ENCODE measurements at regions not wholly inside any gene's neighbourhood (a gene's known extent, or its start where the extent isn't known, plus 50 kb on each side); places are given as distances from the start of the nearest gene placed in this dataset.

- no peaks in the 10 kb centered on the region for H3K9me3 ChIP-seq (ENCODE audit: insufficient read depth, low read length)
- H3K79me2 ChIP-seq (ENCODE audit: low read length): no peaks in the 10 kb centered on the region
- peaks cover 43% of the 10 kb centered on the region for H3K27me3 ChIP-seq (ENCODE audit: low read depth, low read length)
- peak overlapping the region; percentile 72 for H3K4me3 ChIP-seq (ENCODE audit: low read length)
- no peak overlapping the region for H3K9ac ChIP-seq (ENCODE audit: low read length)
- peak overlapping the region; percentile 94 for H3K4me2 ChIP-seq (ENCODE audit: low read length)
- H4K20me1 ChIP-seq (ENCODE audit: insufficient read depth, low read length): no peaks in the 10 kb centered on the region
- no peaks in the 10 kb centered on the region for H3K36me3 ChIP-seq (replicated peaks; ENCODE audit: low read depth, low read length)
- peak overlapping the region; percentile 77 for H2AFZ ChIP-seq (ENCODE audit: low read depth, low read length)
- H3K4me1 ChIP-seq (ENCODE audit: low read length): peaks cover 11% of the 10 kb centered on the region
- TF ChIP-seq CTCF (IDR thresholded peaks at IDR 0.05; ENCODE audit: low read depth, low read length) (peak; percentile 76), EZH2phosphoT487 (IDR thresholded peaks at IDR 0.05; ENCODE audit: low read depth) (no peak)
- no peak overlapping the region for H3K27ac ChIP-seq (ENCODE audit: low read length)
Measured at GRCh38 chr14:21846227-21846885, 172.7 kb upstream of the OR4E1 start.

- H3K27ac ChIP-seq (ENCODE audit: low read length): no peak overlapping the region
- no peak overlapping the region for H2AFZ ChIP-seq (ENCODE audit: low read depth, low read length)
- no peak overlapping the region for H3K4me2 ChIP-seq (ENCODE audit: low read length)
- no peaks in the 10 kb centered on the region for H4K20me1 ChIP-seq (ENCODE audit: insufficient read depth, low read length)
- no peaks in the 10 kb centered on the region for H3K79me2 ChIP-seq (ENCODE audit: low read length)
- no peaks in the 10 kb centered on the region for H3K4me1 ChIP-seq (ENCODE audit: low read length)
- TF ChIP-seq CTCF (IDR thresholded peaks at IDR 0.05; ENCODE audit: low read depth, low read length) (peak; percentile 41), EZH2phosphoT487 (IDR thresholded peaks at IDR 0.05; ENCODE audit: low read depth) (no peak)
- no peak overlapping the region for H3K4me3 ChIP-seq (ENCODE audit: low read length)
- peaks cover 49% of the 10 kb centered on the region for H3K27me3 ChIP-seq (ENCODE audit: low read depth, low read length)
- no peak overlapping the region for H3K9ac ChIP-seq (ENCODE audit: low read length)
- H3K9me3 ChIP-seq (ENCODE audit: insufficient read depth, low read length): no peaks in the 10 kb centered on the region
- H3K36me3 ChIP-seq (replicated peaks; ENCODE audit: low read depth, low read length): no peaks in the 10 kb centered on the region
Measured at GRCh38 chr14:21840765-21841164, 167.1 kb upstream of the OR4E1 start.

- no peaks in the 10 kb centered on the region for H3K36me3 ChIP-seq (replicated peaks; ENCODE audit: low read depth, low read length)
- H3K27ac ChIP-seq (ENCODE audit: low read length): no peak overlapping the region
- no peaks in the 10 kb centered on the region for H3K9me3 ChIP-seq (ENCODE audit: insufficient read depth, low read length)
- H2AFZ ChIP-seq (ENCODE audit: low read depth, low read length): no peak overlapping the region
- H3K79me2 ChIP-seq (ENCODE audit: low read length): no peaks in the 10 kb centered on the region
- no peaks in the 10 kb centered on the region for H4K20me1 ChIP-seq (ENCODE audit: insufficient read depth, low read length)
- peaks cover 32% of the 10 kb centered on the region for H3K27me3 ChIP-seq (ENCODE audit: low read depth, low read length)
- no peak overlapping the region for H3K4me2 ChIP-seq (ENCODE audit: low read length)
- H3K9ac ChIP-seq (ENCODE audit: low read length): no peak overlapping the region
- no peak overlapping the region for H3K4me3 ChIP-seq (ENCODE audit: low read length)
- H3K4me1 ChIP-seq (ENCODE audit: low read length): no peaks in the 10 kb centered on the region
- TF ChIP-seq CTCF (IDR thresholded peaks at IDR 0.05; ENCODE audit: low read depth, low read length) (no peak), EZH2phosphoT487 (IDR thresholded peaks at IDR 0.05; ENCODE audit: low read depth) (no peak)
Measured at GRCh38 chr14:21833836-21834235, 160.2 kb upstream of the OR4E1 start.

- Histone ChIP-seq H3K9me3 (ENCODE audit: insufficient read depth, low read length) (no peaks in the 10 kb centered on the region), H3K4me2 (ENCODE audit: low read length) (no peak overlapping the region), H3K4me1 (ENCODE audit: low read length) (no peaks in the 10 kb centered on the region), H3K27ac (ENCODE audit: low read length) (no peak overlapping the region), H3K9ac (ENCODE audit: low read length) (no peak overlapping the region), H3K27me3 (ENCODE audit: low read depth, low read length) (peaks cover 22% of the 10 kb centered on the region), H2AFZ (ENCODE audit: low read depth, low read length) (no peak overlapping the region), H3K4me3 (ENCODE audit: low read length) (no peak overlapping the region), H3K79me2 (ENCODE audit: low read length) (no peaks in the 10 kb centered on the region), H4K20me1 (ENCODE audit: insufficient read depth, low read length) (no peaks in the 10 kb centered on the region), H3K36me3 (replicated peaks; ENCODE audit: low read depth, low read length) (no peaks in the 10 kb centered on the region)
- no peak for TF ChIP-seq CTCF (IDR thresholded peaks at IDR 0.05; ENCODE audit: low read depth, low read length)
- no peak for TF ChIP-seq EZH2phosphoT487 (IDR thresholded peaks at IDR 0.05; ENCODE audit: low read depth)
Measured at GRCh38 chr14:21825845-21826244, 152.2 kb upstream of the OR4E1 start.

Data from OCI-LY3 (cell line).